ENCODE measurements at regions not wholly inside any gene's neighbourhood (a gene's known extent, or its start where the extent isn't known, plus 50 kb on each side); places are given as distances from the start of the nearest gene placed in this dataset.

- BruUV-seq (replicated peaks) = no TSS peak
- no peaks in the 10 kb centered on the region for H3K36me3 ChIP-seq (ENCODE audit: control insufficient read depth in 2 of 2, insufficient read depth in 2 of 2, low read length in 1 of 2)
- H4K20me1 ChIP-seq (ENCODE audit: control insufficient read depth, insufficient read depth) = no peaks in the 10 kb centered on the region
- intact Hi-C loops (cut with micrococcal nuclease; ENCODE audit: unreplicated experiment) = no loop called here
- no peak for ATAC-seq
- no peak overlapping the region for H2AFZ ChIP-seq (ENCODE audit: control insufficient read depth, low read depth, low read length)
- TF ChIP-seq ZNF592 (IDR thresholded peaks at IDR 0.05) (no peak), NFYA (IDR thresholded peaks at IDR 0.05; ENCODE audit: borderline replicate concordance, low read depth, low read length) (no peak), ZSCAN29 (IDR thresholded peaks at IDR 0.05) (no peak), CEBPZ (IDR thresholded peaks at IDR 0.05; ENCODE audit: low read depth, low read length) (no peak), SMAD1 (IDR thresholded peaks at IDR 0.05; ENCODE audit: low read depth, partially characterized antibody) (no peak), SIN3A (IDR thresholded peaks at IDR 0.05; ENCODE audit: low read depth, low read length) (no peak), HDGF (IDR thresholded peaks at IDR 0.05) (no peak), NFXL1 (IDR thresholded peaks at IDR 0.05; ENCODE audit: borderline replicate concordance) (no peak), HSF1 (IDR thresholded peaks at IDR 0.05; ENCODE audit: low read depth, low read length) (no peak), ATF2 (IDR thresholded peaks at IDR 0.05; ENCODE audit: low read length) (no peak), NFYB (IDR thresholded peaks at IDR 0.05; ENCODE audit: insufficient read depth, low read depth, low read length) (no peak), ZBED1 (IDR thresholded peaks at IDR 0.05; ENCODE audit: borderline replicate concordance) (no peak), SPI1 (IDR thresholded peaks at IDR 0.05; ENCODE audit: borderline replicate concordance, insufficient read depth, low read depth, low read length) (no peak), YY1 (IDR thresholded peaks at IDR 0.05; ENCODE audit: low read depth, low read length) (no peak), FOXM1 (IDR thresholded peaks at IDR 0.05; ENCODE audit: low read depth, low read length) (no peak), JUNB (IDR thresholded peaks at IDR 0.05) (no peak)
- SMC1A ChIA-PET (ENCODE audit: uncharacterized antibody, unreplicated experiment) = interaction anchor here (0.6 to 1.1 kb wide), 2 partner anchors 14 to 150 kb away, joined by 3 read pairs; no protein-coding TSS in a partner anchor
- DNase-seq (ENCODE audit: low read depth, low spot score) = no peak
- in situ Hi-C loops (cut with MboI) = no loop called here
- no peak overlapping the region for H3K27ac ChIP-seq (ENCODE audit: control insufficient read depth, insufficient read depth)
- 17% methylated on average over 2 of the region's 2 CpGs for WGBS (ENCODE audit: insufficient coverage, insufficient replicate concordance, low lambda C conversion rate, missing lambda C conversion rate)
- RAD21 ChIA-PET (ENCODE audit: unreplicated experiment) = no interaction called here
- no peak for FAIRE-seq
- H3K4me2 ChIP-seq (ENCODE audit: control insufficient read depth, insufficient read depth) = no peak overlapping the region
- CTCF ChIA-PET = no interaction called here
- POLR2A ChIA-PET = no interaction called here
- H3K4me1 ChIP-seq (ENCODE audit: control insufficient read depth, insufficient read depth, low read length) = no peaks in the 10 kb centered on the region
- H3K79me2 ChIP-seq (ENCODE audit: control insufficient read depth, insufficient read depth, low read length) = no peaks in the 10 kb centered on the region
- no peaks in the 10 kb centered on the region; a peak in 1 of 4 replicates for H3K27me3 ChIP-seq (replicated peaks in 1 of 2; ENCODE audit: control insufficient read depth in 2 of 2, insufficient read depth in 2 of 2, low read length in 1 of 2)
- H3K9me3 ChIP-seq (replicated peaks; ENCODE audit: control insufficient read depth, insufficient read depth, low read length) = no peaks in the 10 kb centered on the region
- no peak overlapping the region for H3K4me3 ChIP-seq
- no peak overlapping the region for H3K9ac ChIP-seq (ENCODE audit: control insufficient read depth, insufficient read depth, low read length)
Observed at GRCh38 chr4:81790477-81790876, 318.8 kb upstream of the RASGEF1B start.

Data from GM12878 (cell line).